Loucy (cell line): ENCODE measurements at regions not wholly inside any gene's neighbourhood (a gene's known extent, or its start where the extent isn't known, plus 50 kb on each side); places are given as distances from the start of the nearest gene placed in this dataset.

Experiments used
- H2AFZ ChIP-seq: fragments of 200-600 bp; sonication (generic); 2 replicates; pipeline ENCODE4 v1.6.0; 2016; ENCODE audit warnings: antibody characterized with exemption, mild to moderate bottlenecking, low read length, moderate library complexity
- H3F3A ChIP-seq: fragments of 200-600 bp; 2 replicates; pipeline ENCODE4 v1.6.0; 2016; ENCODE audit warnings: antibody characterized with exemption, low read depth, mild to moderate bottlenecking
- H3K27me3 ChIP-seq: fragments of 200-600 bp; sonication (generic); 2 replicates; pipeline ENCODE4 v1.6.1; 2014; ENCODE audit warnings: low read length, mild to moderate bottlenecking; ENCODE audit not compliant: insufficient read depth, poor library complexity, severe bottlenecking
- H3K36me3 ChIP-seq: fragments of 200-600 bp; sonication (generic); 2 replicates; pipeline ENCODE4 v1.6.1; 2016; ENCODE audit warnings: low read length; ENCODE audit not compliant: insufficient read depth
- H3K4me1 ChIP-seq: fragments of 200-600 bp; sonication (generic); 2 replicates; pipeline ENCODE4 v1.5.1; 2014; ENCODE audit warnings: low read length, mild to moderate bottlenecking; ENCODE audit not compliant: insufficient read depth, poor library complexity, severe bottlenecking
- H3K4me2 ChIP-seq: fragments of 200-600 bp; sonication (generic); 2 replicates; pipeline ENCODE4 v1.6.0; 2014; ENCODE audit warnings: antibody characterized with exemption, low read length, low read depth, mild to moderate bottlenecking; ENCODE audit not compliant: poor library complexity, severe bottlenecking
- H3K4me3 ChIP-seq: fragments of 200-600 bp; sonication (generic); 2 replicates; pipeline ENCODE4 v1.5.1; 2014; ENCODE audit warnings: low read length, mild to moderate bottlenecking, mixed read lengths; ENCODE audit not compliant: poor library complexity, severe bottlenecking
- H3K79me2 ChIP-seq: fragments of 200-600 bp; sonication (generic); 2 replicates; pipeline ENCODE4 v1.6.1; 2014; ENCODE audit warnings: low read length; ENCODE audit not compliant: insufficient read depth
- H3K9ac ChIP-seq: fragments of 200-600 bp; sonication (generic); 2 replicates; pipeline ENCODE4 v1.6.0; 2014; ENCODE audit warnings: mild to moderate bottlenecking, low read depth, low read length, moderate library complexity; ENCODE audit not compliant: poor library complexity, severe bottlenecking
- H3K9me2 ChIP-seq: fragments of 200-600 bp; sonication (generic); replicated peaks from 2 replicates; pipeline ENCODE4 v1.6.1; 2016; ENCODE audit warnings: low read depth, low read length, mixed read lengths
- H3K9me3 ChIP-seq: fragments of 200-600 bp; sonication (generic); 2 replicates; pipeline ENCODE4 v1.6.1; 2014; ENCODE audit warnings: mild to moderate bottlenecking, antibody characterized with exemption, low read length, low read depth; ENCODE audit not compliant: insufficient read depth
- H4K20me1 ChIP-seq: fragments of 200-600 bp; sonication (generic); 2 replicates; pipeline ENCODE4 v1.6.0; 2014; ENCODE audit warnings: antibody characterized with exemption, low read length, mild to moderate bottlenecking; ENCODE audit not compliant: insufficient read depth, poor library complexity, severe bottlenecking
- CTCF ChIP-seq: fragments of 200-600 bp; sonication (generic); conservative IDR thresholded peaks from 2 replicates; pipeline ENCODE4 v1.5.1; 2014; ENCODE audit warnings: mild to moderate bottlenecking, antibody characterized with exemption, low read length
- EZH2phosphoT487 ChIP-seq: fragments of 200-600 bp; IDR thresholded peaks from 2 replicates; pipeline ENCODE4 v1.6.1; 2018; ENCODE audit warnings: antibody characterized with exemption, mild to moderate bottlenecking, moderate library complexity, borderline replicate concordance

GRCh38 chr10:113427236-113427735 is 125.6 kb upstream of the HABP2 start:
- TF ChIP-seq EZH2phosphoT487 (no peak), CTCF (no peak)
- no peak overlapping the region for H2AFZ ChIP-seq

GRCh38 chr10:113427811-113428558 is 124.9 kb upstream of the HABP2 start:
- no peak for TF ChIP-seq EZH2phosphoT487
- no peak for TF ChIP-seq CTCF
- H2AFZ ChIP-seq = no peak overlapping the region

More at GRCh38 chr10:113427236-113427735, 125.6 kb upstream of the HABP2 start:
- no peaks in the 10 kb centered on the region for H3F3A ChIP-seq
- no peak overlapping the region for H3K4me2 ChIP-seq
- no peaks in the 10 kb centered on the region for H4K20me1 ChIP-seq
- H3K9me2 ChIP-seq = no peaks in the 10 kb centered on the region
- no peak overlapping the region for H3K4me3 ChIP-seq
- H3K9ac ChIP-seq = no peak overlapping the region
- H3K79me2 ChIP-seq = no peaks in the 10 kb centered on the region
- H3K27me3 ChIP-seq = no peaks in the 10 kb centered on the region
- H3K36me3 ChIP-seq = no peaks in the 10 kb centered on the region
- no peaks in the 10 kb centered on the region for H3K9me3 ChIP-seq
- no peaks in the 10 kb centered on the region for H3K4me1 ChIP-seq

GRCh38 chr10:113430634-113431397 is 122.0 kb upstream of the HABP2 start:
- TF ChIP-seq EZH2phosphoT487 (no peak), CTCF (no peak)
- no peak overlapping the region for H3K9ac ChIP-seq
- H3K9me3 ChIP-seq = no peaks in the 10 kb centered on the region
- H3K79me2 ChIP-seq = no peaks in the 10 kb centered on the region
- H3K4me3 ChIP-seq = no peak overlapping the region
- H3K27me3 ChIP-seq = no peaks in the 10 kb centered on the region
- no peaks in the 10 kb centered on the region for H3K36me3 ChIP-seq
- no peaks in the 10 kb centered on the region for H3F3A ChIP-seq
- H3K9me2 ChIP-seq = no peaks in the 10 kb centered on the region
- no peaks in the 10 kb centered on the region for H4K20me1 ChIP-seq
- no peak overlapping the region for H3K4me2 ChIP-seq
- H2AFZ ChIP-seq = no peak overlapping the region
- H3K4me1 ChIP-seq = no peaks in the 10 kb centered on the region

More at GRCh38 chr10:113427811-113428558, 124.9 kb upstream of the HABP2 start:
- H3K9me2 ChIP-seq = no peaks in the 10 kb centered on the region
- no peaks in the 10 kb centered on the region for H3K79me2 ChIP-seq
- no peaks in the 10 kb centered on the region for H3K27me3 ChIP-seq
- no peak overlapping the region for H3K9ac ChIP-seq
- H3K36me3 ChIP-seq = no peaks in the 10 kb centered on the region
- H3K4me2 ChIP-seq = no peak overlapping the region
- H3F3A ChIP-seq = no peaks in the 10 kb centered on the region
- H3K4me3 ChIP-seq = no peak overlapping the region
- H3K9me3 ChIP-seq = no peaks in the 10 kb centered on the region
- no peaks in the 10 kb centered on the region for H4K20me1 ChIP-seq
- H3K4me1 ChIP-seq = no peaks in the 10 kb centered on the region
